ENCODE measurements at regions not wholly inside any gene's neighbourhood (a gene's known extent, or its start where the extent isn't known, plus 50 kb on each side); places are given as distances from the start of the nearest gene placed in this dataset.
"Not testable (repeated sequence)": the region's sequence is repeated elsewhere in the genome, so short reads cannot be mapped to it uniquely, and the experiment has no call there.

DNA sequence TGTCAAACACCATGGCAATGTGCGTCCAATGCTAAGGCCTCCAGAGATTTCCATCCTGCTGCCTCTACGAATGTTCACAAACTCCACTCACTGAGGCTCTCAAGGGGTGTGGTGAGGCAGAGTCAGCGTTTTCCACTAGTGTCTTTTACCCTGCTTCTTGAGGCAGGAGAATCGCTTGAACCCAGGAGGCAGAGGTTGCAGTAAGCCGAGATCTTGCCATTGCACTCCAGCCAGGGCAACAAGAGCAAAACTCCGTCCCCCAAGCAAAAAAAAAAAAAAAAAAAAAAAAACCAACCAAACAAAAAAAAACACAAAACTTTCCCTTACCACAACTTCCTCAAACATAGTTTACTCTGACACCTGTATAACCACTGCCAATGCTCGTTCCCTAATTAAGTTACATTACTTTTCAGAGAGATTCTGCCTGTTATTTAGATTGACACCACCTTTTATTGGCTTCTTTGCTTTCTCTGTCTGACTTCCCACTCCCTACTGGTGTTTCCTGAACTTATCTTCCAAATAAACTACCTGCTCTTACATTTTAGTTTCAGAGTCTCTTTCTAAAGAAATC is 102.1 kb upstream of the ZNF746 start:
- no peak for DNase-seq

DNA sequence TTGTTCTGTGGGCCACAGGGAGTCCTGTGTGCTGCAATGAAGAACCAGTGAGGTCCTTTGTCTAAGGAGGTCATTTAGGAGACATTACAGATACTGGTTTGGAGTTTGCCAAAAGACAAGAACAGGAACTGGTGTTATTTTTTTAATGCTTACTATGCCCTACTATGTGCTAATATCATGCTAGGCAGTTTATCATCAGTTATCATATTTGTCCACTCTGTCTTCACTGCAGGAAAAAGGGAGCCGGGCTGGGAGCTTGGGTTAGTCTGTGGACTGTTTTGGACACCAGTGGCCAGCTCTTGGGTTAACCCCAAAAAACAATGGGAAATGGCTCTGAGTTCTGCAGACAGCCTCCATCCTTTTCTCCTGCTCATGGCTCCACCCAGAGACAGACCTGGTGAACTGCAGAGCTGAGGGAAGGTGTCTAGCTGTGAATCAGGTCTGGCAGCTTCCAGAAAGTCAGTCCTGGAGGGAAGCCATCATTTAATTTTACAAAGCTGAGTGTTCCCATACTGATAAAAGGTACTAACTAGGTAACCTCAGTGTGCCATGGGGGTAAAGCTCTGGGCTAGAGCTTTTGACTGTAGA is 101.2 kb upstream of the ZNF746 start:
- no peak for DNase-seq

DNA sequence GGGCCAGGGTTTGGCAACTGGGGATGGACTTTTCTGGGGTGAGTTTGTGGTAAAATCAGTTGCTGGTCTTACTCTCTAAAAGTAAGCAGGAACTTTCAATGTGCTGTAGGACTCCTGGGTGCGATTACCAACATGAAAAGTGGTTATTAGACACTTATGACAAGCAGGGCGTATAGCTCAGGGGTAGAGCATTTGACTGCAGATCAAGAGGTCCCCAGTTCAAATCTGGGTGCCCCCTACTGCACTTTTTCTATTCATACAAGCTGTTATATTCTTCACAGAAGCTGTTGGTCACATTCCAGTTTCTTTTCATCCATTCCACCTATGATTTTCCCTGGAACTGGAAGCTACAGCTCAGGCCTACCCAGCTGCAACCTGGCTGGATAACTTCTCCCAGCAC is 100.2 kb upstream of the ZNF746 start:
- DNase-seq, result not testable (repeated sequence)

DNA sequence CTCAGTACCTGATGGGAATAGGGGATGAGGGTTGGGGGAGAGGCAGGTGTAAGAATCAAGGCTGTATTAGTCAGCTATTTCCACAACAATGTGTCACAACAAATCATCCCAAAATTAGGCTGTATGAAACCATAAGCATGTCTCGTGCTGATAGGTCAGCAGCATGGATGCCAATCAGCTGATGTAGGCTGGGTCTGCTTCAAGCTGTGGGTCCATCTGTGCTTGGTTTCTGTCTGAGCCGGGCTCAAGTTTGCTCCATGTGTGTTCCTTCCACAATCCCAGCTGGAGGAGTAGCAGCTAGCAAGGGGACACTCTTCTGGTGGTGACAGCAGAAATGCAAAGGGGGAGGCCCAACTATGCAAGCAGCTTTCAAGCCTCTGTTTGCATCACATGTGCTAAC is 97.9 kb upstream of the ZNF746 start:
- no peak for DNase-seq

DNA sequence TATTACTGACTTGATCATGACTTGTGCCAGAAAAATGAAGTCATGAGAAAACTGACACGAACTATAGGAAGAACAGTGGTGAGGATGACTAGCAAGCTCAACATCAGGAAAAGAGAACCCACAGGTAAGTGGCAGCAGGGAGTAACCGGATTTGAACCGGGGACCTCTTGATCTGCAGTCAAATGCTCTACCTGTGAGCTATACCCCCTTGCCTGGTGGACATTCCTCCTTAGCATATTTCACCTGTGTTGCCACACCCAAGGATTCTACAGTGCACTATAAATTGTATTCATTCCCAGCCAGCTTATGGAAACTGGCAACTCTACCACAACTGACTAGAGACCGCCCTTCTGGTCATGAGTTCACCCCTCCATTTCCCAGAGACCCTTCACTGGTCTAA is 97.5 kb upstream of the ZNF746 start:
- no peak for DNase-seq

DNA sequence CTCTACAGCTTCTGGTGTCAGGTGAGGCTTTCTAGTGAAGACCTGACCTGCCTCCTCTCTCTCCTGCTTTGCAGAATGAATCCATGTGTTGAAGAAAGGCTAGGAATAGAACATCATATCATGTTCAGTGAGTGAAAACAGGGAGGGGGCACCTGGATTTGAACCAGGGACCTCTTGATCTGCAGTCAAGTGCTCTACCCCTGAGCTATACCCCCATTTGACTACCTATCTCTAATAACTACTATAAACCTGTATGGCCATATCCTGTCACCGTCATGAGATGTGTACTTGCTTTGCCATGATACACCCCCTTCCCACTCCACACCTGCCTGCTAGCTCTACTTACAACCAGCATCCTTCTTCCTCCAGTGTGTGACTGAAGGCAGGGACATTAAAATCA is 91.3 kb upstream of the ZNF746 start:
- DNase-seq, result no peak

DNA sequence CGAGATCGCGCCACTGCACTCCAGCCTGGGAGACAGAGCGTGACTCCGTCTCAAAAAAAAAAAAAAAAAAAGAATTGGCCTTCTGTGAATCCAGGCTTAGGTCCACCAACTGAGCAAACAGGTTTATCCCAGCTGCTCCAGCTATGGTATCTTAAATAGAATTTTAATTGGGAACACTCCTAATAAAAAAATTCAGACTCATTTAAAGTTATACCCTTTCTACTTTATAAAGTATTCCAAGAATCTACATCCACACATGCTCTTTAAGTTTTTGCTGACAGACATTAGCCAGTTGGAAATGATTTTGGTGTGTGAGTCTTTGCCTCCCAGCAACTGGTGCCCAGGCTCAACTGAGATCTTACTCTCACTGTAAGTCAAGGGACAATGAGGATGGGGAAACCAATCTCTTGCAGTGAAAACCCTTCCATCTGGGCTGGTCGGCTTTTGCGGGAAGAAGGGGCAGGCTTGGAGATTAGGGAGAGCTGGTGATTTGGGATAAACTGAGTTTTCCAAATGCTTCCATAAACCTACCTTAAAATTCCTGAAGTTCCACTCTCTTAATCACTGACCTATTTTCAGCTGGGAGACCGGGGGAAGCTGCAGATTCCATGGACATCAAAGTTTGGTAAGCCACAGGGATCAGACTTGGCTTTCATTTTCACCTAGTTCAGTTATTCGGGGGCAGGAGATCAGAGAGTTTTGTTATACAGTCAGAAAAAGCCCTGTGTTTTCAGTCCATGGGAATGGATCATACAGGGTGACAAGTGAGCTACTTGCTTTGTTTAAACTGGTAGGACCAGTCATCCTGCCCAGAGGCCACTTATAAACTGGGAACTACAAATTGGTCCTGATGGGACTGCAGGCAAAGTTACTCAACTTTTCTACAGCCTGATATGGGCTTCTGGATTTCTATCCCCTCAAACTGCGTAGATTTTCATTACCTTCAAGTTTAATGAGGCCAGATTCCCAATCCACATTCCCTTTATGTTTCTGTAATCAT is 89.3 kb upstream of the ZNF746 start:
- DNase-seq, result no peak

DNA sequence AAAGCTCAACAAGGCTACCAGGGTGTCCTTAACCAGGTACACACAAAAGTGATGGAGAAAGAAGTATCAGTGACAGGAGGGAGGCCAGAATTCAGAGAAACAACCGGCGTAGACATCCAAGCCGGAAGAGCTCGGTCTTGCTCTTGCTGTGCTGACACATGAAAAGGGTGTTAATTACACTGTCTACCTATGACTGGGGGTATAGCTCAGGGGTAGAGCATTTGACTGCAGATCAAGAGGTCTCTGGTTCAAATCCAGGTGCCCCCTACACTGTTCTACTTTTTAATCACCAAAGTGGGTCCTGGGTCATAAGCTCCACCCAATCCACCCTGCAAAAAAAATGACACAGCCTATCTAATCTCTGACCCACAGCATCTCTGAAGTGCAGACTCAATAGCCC is 86.9 kb upstream of the ZNF746 start:
- DNase-seq, result no peak

DNA sequence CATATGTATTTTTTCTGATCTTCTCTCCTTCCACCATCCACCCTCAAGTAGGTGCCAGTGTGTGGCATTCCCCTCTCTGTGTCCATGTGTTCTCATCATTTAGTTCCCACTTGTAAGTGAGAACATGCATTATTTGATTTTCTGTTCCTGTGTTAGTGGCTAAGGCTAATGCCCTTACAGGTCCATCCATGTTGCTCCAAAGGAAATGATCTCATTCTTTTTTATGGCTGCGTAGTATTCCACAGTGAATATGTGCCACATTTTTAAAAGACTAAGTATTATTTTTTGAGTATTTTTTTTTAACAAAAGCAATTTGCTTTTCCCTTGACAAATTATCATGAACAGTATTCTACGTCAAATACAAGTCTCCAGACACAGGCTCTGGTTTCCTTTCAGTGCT is 86.4 kb upstream of the ZNF746 start:
- DNase-seq, result no peak

DNA sequence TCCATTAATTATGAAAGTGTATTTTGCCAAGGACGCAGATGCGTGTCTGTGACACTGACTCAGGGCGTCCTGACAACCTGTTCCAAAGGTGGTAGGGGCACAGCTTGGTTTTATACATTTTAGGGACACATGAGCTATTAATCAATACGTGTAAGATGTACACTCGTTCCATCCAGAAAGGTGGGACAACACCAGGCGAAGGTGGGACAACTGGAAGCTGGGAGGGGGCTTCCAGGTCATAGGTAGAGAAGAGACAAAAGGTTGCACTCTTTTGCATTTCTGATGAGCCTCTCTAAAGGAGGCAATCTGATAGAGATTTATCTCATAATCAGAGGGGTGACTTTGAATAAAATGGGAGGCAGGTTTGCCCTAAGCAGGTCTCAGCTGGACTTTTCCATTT is 82.7 kb upstream of the ZNF746 start:
- DNase-seq, result no peak

DNA sequence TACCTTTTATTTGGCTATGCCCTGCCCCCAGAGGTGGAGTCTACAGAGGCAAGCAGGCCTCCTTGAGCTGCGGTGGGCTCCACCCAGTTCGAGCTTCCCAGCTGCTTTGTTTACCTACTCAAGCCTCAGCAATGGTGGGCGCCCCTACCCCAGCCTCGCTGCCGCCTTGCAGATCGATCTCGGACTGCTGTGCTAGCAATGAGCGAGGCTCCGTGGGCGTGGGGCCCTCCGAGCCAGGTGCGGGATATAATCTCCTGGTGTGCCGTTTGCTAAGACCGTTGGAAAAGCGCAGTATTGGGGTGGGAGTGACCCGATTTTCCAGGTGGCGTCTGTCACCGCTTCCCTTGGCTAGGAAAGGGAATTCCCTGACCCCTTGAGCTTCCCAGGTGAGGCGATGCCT is 81.8 kb upstream of the ZNF746 start:
- DNase-seq, result not testable (repeated sequence)

DNA sequence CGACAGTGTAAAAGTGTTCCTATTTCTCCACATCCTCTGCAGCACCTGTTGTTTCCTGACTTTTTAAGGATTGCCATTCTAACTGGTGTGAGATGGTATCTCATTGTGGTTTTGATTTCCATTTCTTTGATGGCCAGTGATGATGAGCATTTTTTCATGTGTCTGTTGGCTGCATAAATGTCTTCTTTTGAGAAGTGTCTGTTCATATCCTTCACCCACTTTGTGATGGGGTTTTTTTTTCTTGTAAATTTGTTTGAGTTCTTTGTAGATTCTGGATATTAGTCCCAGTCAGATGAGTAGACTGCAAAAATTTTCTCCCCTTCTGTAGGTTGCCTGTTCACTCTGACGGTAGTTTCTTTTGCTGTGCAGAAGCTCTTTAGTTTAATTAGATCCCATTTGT is 76.8 kb upstream of the ZNF746 start:
- not testable (repeated sequence) for DNase-seq

DNA sequence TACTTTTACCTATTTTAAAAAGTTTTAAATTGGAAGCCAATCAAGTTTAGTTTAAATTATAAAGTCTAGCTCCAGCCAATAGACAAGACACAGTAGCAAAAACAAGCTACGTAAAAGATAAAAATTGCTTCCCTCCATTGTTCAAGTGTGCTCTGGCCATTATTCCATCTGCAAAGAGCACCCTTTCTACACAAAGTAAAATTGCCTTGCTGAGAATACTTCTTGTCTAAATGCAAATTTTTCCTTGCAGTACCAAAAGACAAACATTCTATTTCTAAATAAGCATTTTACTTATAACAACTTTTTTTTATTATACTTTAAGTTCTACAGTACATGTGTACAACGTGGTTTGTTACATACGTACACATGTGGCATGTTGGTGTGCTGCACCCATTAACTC is 75.9 kb upstream of the ZNF746 start:
- DNase-seq, result no peak

DNA sequence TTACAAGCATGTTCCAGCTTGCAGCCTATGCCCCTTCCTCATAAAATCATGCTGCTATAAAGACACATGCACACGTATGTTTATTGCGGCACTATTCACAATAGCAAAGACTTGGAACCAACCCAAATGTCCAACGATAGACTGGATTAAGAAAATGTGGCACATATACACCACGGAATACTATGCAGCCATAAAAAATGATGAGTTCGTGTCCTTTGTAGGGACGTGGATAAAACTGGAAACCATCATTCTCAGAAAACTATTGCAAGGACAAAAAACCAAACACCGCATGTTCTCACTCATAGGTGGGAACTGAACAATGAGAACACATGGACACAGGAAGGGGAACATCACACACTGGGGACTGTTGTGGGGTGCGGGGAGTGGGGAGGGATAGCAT is 75.3 kb upstream of the ZNF746 start:
- DNase-seq, result not testable (repeated sequence)

DNA sequence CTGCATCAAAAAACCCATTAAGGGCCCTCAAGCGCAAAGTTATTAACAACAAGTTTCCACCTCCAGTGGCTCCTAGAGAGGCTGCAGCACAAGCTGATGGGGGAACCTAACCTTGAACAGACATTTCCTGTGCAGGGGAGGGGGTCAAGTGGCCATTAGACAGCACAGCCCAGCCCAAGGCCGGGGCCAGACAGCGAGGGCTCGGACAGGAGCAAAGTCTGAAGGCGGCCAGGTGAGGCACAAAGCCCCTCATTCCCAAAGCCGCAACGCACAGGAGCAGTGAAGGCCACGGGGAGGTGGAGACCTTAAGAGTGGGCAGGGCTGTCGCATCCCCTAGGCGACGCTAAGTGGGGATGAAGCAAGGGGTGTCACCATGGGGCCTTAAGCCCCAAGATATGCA is 73.2 kb upstream of the ZNF746 start:
- no peak for DNase-seq

DNA sequence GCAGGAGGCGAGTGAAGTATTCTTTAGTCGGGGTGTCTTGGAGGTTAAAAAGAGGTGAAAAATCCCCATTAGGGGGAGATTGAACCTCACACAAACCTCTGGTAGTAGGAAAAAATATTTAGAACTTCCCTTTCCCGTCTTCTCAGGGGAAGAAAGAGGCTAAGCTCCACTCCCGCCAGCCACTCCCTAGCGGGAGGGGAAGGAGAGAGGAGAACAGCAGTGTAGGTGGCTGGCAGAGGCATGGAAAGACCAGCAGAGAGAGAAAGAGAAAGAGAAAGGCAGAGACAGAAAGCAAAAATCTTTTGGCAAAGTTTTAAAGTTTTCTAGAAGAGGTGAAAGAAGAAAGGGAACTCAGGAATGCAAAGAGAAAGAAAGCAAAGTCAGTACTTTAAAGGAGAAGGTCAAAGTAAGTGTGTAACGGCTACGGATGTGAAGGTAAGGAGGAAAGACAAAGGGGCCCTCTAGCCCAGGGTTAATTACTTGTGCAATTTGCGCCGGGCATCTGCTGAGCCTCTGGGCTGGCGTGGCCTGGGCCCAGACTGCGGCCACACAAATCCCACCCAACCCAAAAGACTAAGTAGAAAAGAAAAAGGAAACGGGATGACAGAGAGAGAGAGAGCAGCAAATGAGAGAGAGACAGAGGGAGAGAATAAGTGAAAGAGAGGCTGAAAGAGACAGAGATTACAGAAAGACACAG is 72.3 kb upstream of the ZNF746 start:
- no peak for DNase-seq

DNA sequence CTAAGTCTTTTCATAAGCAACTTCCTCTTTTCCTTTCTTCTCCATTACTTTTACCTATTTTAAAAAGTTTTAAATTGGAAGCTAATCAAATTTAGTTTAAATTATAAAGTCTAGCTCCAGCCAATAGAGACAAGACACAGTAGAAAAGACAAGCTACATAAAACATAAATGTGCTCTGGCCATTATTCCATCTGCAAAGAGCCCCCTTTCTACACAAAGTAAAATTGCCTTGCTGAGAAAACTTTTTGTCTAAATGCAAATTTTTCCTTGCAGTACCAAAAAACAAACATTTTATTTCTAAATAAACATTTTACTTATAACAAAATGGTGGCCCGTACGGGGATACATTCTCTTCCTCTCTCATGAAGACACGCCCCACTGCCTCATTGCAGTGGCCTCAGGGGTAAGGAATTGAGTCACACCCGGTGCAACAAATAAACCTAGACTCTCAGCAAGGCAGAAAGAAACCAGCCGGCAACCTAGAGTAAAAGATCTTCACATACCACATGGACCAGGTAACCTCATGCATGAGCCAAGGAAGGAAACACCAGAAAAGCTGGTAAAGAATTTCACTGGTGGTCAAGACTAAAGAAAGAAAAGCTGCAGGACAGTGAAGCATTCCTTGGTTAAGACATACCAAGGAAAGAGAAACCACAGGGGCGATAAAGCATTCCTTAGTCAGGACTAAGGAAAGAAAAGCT is 71.6 kb upstream of the ZNF746 start:
- DNase-seq, result no peak

DNA sequence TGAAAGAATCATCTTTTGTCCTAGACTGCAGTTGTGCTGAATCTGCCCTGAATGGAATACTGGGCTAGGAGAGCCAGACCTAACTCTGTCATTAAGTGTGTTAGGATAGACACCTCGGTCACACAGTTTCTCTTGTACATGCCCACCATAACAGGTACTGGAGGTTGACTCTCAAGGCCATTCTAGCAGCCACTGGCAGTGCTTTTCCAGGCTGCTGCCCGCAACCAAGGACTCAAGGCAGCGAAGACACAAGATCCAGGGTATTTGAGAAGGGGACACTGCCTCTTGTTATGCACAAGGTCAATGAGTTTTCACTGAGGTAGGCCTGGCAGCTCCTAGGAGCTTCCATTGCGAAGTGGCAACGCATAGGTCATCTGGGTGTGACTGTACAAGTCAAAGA is 70.6 kb upstream of the ZNF746 start:
- no peak for DNase-seq

DNA sequence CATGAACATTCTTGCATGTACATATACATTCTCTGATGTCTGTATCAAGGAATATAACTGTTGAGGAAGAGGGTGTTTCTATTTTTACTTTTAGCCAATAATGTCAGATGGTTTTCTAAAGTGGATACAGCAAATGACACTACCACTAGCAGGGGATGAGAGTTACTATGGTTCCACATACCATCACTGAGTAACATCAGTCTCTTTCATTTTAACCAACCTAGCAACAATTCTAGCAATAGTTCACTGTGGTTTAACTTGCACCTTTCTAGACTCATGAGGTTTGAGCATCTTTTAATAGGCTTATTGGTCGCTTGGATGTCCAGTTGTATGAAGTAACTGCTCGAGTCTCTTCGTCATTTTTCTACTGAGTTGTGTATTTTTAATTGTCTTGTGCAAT is 68.5 kb upstream of the ZNF746 start:
- no peak for DNase-seq

DNA sequence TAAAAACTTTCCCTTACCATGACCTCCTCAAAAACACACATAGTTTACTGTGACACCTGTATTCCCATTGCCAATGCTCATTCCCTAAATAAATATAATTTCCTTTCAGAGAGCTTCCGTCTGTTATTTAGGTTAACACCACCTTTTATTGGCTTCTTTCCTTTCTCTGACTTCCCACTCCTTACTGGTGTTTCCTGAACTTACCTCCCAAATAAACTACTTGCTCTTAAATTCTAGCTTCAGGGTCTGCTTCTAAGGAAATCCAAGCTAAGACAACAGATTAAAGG is 67.4 kb upstream of the ZNF746 start:
- DNase-seq, result no peak

DNA sequence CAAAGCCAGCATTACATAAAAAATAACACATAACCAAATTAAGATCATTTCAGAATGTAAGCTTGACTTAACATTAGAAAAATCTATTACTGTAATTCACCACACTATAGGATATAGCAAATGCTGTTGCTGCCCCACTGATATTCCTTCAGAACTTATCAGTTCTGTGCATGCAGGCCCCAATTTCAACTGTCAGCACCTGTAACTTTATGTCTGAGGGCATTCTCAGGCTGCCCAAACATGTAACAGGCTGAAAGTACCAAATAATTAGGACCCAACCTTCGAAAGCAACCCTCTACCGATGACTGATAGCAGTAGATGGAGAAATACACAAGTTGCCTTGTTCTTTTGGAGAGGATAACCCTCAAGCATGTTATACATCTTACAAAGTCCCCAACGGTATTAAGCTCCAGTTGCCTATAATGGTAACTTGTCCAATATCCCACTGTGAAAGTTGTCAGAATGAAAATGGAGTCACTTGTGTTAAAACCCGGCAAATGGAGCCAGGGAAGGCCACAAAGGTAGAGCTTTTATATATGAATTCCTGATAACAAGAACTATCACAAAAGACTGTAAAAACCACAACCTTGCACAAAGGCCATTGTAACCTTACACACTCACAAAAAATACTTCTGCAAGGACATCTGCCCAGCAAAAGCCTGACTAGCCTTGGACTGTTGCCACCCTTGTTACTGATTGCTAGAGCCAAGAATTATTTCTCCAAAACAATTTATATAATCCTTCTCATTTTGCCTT is 66.9 kb upstream of the ZNF746 start:
- DNase-seq, result no peak

DNA sequence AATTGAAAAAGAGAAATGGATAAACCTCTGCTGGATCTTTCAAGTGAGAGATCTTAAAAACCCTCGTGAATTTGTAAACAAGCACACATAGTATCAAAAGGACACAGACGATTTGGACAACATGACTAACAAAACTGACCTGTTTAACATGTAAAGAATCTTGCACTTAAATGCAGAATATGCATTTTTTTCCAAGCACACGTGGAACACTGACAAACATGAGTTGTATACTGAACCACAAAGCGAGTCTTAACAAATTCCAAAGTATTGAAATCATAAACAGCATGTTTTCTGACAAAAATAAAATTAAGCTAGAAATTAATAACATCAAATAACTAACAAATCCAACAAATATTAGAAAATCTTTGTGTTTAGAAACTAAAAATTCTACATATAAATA is 65.0 kb upstream of the ZNF746 start:
- DNase-seq, result no peak
